NAMALWA (cell line): ENCODE measurements at regions not wholly inside any gene's neighbourhood (a gene's known extent, or its start where the extent isn't known, plus 50 kb on each side); places are given as distances from the start of the nearest gene placed in this dataset.
A peak's percentile ranks its signal among the peaks of the same experiment; 100 is the strongest.
"Not testable (repeated sequence)": the region's sequence is repeated elsewhere in the genome, so short reads cannot be mapped to it uniquely, and the experiment has no call there.

Experiments
- DNase-seq: peaks from one replicate; pipeline ENCODE4 v3.0.0-alpha.2; 2015; ENCODE audit warnings: low spot score

DNA sequence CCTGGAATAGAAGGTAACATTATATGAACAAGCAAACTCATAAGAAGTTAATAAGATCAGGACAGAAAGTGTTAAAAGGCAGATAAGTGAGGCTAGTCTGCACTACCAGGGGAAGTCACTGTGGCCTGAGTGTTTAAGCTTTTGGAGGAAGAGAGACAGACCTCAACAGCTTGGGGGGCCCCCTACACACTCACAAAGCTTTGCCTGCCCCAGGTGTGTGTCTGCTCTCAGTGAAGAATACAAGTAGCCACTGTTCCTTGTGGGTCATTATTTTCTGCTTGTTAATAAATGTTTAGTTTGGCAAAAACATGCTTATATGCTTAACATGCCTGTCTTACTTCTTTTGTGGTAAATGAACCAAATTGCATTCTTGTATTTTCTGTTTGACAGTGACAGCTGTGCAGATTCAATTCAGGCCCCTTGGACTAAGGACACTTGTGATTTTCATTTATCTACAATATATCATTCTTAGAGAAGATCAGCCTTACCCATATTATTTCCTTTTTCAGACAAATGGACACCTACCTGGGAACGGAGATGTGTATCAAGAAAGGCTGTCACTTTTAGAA is 50.7 kb upstream of the C12orf71 start:
- DNase-seq: no peak

DNA sequence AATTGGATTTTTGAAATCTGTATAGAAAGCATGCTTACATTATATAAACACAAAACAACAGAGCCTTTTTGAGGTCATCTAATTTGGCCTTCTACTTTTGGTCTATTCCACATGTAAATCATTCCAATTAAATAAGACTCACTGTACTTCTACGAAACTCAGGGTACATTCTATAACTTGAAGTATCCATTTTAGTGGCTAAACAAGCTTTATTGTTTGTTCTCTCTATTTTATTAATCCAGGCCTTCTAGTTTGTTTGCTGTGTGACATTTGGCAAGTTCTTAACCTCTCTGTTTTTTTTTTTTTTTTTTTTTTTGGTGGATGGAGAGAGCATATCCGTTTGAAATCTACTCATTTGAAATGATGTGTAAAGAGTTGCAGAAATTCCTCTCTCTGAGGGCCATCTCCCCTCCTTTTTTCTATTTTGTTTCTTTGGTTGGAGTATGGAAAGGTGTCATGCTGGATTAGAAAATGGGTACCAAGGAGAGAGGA is 58.1 kb upstream of the C12orf71 start:
- DNase-seq: no peak

DNA sequence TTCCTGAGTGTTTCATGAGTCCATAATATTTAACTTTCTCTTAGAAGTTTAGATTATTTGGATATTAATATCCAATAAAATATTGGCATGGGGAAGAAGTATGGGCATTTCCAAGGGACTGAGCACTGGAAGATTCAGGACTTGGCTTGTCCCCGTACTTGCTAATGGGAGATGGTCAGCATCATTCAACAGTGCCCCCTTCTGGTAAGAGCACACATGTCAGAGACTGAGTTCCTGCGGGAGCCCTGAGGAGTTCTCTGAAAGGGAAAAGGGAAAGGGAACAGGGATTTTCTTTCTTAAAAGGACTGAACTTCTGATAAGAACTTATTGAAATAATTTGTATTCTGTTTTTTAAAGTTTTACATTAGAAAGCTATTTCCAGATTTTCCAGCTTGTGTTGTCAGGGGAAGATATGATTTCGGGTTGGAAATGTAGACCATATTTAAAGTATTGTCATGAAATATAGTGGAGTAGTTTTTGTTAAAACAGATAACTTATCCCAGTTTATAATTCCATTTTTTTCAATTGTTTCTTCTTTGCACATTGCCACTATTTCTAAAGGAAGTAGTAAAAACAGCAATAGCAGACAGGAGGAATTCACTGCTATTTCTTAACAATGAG is 59.8 kb upstream of the C12orf71 start:
- peak; percentile 68 for DNase-seq

DNA sequence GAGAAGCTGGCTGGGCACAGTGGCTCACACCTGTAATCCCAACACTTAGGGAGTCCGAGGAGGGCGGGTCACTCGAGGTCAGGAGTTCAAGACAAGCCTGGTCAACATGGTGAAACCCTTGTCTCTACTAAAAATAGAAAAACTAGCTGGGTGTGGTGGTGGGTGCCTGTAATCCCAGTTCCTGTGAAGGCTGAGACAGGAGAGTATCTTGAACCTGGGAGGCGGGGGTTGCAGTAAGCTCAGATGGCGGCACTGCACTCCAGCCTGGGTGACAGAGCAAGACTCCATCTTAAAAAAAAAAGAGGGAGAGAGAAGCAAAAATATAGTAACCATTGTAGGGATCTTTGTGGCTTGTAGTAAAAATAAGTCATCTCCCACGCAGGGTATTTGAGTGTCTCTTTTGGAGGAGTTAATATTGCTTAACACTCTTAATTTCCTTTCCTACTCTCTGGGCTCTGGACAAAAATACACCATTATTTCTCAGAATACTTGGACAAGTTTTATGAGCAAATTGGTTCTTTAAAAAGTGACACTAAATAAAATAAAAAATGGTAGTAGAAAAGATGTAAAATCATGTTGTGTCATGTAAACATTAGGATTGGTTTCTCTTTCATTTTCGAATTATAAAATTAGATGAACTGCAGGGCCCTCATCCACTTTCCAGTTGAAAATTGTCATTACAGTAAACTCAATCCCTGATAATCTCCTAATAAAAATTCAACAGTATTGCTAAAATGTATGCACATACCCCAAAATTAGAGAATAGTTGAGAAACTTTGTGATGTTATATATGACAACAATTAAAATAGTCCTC is 61.1 kb upstream of the C12orf71 start:
- DNase-seq: peak; percentile 16

DNA sequence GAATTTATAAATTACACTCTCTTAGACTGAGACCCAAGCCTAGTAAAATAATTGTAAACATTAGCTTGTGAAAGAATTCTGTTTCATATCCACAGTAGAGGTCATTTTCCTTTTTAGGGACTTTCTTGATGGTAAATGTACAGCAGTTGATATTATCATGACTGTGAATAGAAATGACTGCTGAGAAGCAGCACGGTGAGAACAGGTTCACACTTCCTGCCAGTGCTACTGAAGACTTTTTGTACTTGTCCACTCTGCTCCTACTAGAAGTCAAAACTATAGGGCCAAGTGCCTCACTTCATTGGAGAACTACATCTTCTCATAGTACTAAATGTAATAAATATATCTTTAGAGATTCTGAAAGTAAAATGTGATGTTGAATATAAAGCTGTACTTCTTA is 63.3 kb upstream of the C12orf71 start:
- not testable (repeated sequence) for DNase-seq

DNA sequence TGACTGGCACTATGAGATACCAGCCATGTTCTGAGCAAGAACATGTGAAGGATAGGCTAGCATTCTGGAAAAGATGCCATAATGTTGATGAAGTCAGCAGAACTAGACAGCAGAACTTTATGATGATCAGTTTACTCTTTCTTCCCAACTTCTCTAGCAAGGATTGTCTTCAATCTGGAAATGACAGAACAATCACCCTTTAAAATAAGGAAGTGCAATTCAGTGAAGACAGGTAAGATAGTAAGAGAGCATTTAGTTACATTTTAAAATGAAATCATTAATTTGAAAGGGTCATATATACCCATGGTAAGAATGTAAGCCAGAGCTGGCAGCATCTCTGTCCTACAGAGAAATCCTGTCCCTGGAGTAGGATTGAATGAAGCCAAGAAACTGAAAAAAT is 66.0 kb upstream of the C12orf71 start:
- DNase-seq: no peak

DNA sequence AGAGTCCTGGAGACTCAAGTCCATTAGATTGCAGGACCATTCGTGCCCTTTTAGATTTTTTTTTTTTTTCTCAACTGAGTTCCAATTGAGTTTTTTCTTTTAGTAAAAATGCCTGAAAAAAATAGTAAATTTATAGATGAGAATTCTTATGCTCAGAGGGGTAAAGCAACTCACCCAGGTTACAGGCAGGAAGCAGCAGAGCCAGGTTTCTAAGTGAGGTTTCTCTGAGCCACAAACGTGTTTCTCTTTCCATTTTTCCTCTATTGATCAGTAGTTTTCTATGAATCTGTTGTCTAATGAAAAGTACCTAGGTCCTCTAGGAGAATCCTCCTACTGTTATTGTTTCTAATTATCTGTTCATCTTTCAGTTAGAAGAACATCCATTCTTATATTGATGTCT is 66.4 kb upstream of the C12orf71 start:
- no peak for DNase-seq

DNA sequence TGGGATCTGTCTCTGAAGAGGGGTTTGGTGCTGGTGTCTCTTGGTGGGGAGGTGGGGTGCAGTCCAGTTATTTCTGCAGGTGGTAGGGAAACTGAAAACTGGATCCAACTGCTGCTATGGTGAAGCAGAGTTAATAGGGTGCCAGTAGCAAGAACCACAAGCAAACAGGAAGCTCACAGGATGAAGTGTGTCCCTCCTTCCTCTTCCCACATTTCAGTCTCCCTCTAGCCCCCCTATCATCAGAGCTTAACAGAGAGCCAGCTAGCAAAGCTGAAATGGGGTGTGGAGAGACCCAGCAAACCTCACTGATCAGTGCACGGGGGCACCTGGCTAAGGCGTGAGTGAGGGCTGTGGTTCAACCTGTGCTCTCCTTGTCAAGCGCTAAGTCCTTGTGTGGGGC is 69.1 kb upstream of the C12orf71 start:
- DNase-seq: no peak

DNA sequence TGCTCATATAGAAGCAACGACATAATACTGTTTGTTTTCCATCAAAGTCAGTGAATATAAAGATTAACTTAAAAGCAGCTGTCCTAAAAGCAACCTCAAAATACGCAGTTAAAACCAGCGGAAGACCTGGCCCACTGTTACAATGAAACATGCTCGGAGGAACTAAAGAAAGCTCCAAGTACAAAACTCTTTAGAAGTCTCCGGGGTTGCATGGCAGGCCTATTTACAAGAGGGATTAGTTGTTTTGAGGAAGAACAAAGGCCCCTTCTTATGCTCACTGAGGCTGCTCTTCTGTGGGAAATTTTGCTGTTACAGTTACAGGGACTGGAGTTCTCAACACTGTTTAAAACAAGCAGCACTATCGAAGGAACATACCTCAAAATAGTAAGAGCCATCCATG is 75.9 kb upstream of the C12orf71 start:
- no peak for DNase-seq

DNA sequence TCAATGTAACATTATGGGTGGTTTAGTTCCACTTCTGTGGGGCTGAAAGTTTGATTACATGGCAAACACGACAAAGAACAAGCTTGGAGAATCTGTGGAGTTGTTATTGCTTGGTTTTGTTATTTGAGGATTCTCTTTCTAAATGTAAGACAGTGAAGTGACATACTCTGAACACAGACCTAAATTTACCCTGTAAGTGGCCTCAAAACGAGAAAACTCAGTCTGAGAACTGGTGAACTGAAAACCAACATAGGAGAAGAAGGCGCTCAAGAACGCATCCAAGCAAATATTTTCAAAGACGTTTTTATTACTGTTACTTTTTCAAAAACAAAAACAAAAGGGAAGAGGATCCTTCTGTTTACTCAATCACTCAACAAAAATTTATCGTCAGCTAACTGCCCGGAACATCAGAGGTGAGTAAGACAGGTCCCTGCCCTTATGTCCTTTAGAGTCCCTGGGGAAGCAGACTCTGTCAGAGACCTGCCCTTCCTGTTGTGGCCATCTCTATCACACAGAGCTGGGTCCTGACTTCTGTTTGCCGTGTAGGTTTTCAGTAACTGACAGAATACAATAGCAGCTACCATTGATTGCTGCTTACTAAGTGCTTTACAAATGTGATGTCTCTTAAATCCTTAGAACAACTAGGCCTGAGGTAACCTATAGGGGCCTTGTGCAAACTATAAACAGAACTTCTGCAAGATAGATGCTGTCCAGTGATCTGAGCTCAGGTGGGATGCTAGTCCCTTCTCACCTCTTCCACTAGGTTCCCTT is 79.3 kb upstream of the C12orf71 start:
- no peak for DNase-seq

DNA sequence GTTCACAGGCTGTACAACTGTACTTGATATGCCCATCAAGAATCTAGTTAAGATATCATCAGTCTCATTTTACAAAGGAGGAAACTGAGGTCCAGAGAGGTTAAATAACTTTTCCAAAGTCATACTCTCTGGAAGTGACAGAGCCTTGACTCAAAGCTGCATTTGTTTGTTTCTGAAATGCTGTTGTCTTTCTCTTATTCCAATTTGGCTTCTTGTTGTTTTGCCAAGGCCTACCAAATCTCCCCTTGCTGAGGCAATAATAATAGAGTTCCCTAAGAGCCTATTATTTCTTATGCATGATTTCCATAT is 79.8 kb upstream of the C12orf71 start:
- DNase-seq: no peak

DNA sequence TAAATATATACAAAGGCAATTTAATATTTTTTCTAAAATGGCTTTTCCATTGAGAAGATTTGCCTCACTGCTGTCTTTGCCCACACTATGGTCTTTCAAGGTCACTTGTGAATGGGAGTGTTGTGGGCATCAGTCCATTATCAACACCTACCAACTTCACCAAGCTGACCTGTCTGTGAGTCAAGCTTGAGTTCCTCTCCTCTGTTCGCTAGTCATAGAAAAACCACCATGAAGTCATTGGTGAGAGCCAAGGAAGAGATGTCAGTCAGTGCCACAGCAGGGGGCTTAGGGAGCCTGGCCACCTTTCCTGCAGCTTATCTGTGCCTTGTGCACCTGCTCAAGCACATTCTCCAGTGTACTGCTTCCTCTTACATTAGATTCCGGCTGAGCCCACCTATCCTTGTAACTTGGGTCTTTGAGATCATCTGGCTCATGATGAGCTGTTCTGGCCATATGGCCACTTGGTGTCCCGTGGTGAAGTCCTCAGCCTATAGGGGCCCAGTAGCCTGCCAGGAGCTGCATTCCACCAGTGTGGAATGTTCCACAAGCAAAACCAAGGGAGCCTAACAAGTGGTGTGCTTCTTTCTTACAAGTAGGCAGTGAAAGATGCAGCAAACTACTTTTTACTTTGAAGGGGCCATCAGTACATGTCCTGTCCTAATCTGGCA is 80.8 kb upstream of the C12orf71 start:
- no peak for DNase-seq

DNA sequence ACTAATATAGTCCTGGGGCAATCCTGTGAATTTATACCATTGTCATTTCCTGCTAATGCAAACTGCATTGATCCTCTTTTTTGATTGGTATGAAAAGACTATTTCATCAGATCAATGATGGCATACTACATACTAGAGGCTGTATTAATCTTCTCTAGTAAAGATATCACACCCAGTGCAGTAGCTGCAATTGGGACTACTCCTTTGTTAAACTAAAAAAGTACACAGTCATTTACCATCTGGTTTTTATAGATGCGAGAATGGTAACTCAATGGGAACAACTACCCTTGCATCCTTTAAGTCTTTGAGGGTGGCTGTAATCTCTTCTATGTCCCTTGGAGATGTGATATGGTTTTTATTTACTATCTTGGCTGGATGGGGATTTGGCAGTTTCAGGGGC is 80.2 kb upstream of the STK38L start:
- DNase-seq: no peak

DNA sequence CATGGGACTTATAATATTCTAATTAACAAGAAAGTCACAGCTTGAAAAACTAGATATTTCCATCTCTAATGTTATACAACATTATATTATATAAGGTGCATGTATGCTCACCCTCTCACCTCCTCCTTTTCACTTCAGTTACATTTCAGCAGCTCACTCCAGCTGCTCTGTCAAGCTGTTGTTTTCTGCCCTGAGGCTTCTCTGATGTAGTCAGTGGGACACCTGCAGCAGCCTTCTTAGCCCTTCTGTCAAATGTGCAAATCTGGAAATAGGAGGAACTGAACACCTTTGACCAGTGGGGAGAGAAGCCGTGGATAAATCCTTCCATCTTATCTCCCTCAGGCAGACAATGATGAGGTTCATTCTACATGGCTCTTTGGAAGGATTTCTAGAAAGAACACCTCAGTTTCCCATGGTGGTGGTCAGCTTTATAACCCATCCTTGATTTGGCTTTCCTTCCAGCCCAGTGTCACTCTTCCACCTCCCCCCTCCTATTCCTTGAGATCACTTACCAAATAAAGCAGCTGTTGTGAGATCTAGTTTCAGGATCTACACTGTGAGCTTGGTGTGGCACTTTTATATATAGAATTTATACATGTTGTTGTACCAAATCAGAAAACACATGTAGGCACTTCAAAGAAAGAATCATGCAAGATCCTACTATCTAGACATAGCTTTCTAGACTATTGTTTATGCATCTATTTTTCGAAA is 79.6 kb upstream of the STK38L start:
- DNase-seq: peak; percentile 19

DNA sequence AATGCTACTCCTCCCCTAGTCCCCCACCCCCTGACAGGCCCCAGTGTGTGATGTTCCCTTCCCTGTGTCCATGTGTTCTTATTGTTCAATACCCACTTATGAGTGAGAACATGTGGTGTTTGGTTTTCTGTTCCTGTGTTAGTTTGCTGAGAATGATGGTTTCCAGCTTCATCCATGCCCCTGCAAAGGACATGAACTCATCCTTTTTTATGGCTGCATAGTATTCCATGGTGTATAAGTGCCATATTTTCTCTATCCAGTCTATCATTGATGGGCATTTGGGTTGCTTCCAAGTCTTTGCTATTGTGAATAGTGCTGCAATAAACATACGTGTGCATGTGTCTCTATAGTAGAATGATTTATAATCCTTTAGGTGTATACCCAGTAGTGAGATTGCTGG is 78.1 kb upstream of the STK38L start:
- DNase-seq: not testable (repeated sequence)

DNA sequence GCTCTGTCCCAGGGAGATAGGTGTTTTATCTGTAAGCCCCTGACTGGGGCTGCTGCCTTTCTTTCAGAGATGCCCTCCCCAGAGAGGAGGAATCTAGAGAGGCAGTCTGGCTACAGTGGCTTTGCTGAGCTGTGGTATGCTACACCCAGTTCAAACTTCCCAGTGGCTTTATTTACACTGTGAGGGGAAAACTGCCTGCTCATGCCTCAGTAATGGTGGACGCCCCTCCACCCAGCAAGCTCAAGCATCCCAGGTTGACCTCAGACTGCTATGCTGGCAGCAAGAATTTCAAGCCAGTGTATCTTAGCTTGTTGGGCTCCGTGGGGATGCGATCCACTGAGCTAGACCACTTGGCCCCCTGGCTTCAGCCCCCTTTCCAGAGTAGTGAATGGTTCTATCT is 72.6 kb upstream of the STK38L start:
- not testable (repeated sequence) for DNase-seq

DNA sequence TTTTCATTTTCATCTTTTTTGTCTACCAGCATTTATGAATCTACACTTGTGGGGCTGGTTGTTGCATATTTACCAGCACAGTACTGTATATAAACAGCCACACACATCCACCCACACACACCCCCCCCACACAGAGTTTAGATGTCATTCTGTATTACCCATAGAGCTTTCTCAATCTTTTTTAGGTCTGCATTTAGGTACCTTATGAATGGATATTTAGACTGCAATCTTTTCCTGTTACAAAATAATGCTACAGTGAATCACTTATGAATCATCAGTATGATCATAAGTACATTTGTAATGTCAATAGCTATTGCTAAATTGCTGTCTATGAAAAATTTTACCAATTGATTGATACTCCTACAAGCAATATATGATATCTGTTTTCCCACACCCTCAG is 67.3 kb upstream of the STK38L start:
- DNase-seq: no peak

DNA sequence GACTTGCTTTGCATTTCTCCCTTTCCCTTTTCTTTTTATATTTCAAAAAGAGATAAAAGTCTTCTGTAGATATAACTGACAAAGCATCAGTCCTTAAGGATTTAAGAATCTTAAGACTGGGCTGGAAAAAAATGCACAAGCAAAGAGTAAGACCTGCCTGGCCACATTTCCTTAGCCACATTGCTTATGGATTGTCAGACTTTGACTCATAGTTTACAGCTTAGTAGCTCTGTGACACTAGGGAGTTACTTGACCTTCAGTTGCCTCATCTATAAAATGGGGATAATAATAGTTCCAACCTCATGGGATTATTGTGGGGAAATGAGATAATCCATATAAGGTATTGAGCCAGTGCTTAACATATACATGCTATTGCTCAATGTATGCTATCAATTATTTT is 66.4 kb upstream of the STK38L start:
- no peak for DNase-seq

DNA sequence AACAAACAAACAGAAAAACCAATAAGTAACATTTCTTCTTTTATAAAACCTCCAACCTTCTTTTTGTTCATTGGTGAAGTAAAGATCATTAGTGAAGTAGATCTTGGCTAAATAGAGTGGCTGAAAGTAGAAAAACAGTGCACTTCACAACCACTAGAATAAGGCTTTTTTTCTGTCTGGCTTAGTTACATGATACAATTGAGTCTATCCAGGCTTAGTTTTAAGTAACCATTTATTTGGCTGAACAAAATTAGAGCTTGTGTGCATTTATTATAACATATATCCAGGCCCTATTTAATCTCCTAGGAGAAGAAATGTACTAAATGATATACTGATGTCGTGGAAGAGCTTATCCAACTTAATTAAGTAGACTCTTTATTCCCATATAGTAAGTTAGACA is 65.8 kb upstream of the STK38L start:
- DNase-seq: no peak

DNA sequence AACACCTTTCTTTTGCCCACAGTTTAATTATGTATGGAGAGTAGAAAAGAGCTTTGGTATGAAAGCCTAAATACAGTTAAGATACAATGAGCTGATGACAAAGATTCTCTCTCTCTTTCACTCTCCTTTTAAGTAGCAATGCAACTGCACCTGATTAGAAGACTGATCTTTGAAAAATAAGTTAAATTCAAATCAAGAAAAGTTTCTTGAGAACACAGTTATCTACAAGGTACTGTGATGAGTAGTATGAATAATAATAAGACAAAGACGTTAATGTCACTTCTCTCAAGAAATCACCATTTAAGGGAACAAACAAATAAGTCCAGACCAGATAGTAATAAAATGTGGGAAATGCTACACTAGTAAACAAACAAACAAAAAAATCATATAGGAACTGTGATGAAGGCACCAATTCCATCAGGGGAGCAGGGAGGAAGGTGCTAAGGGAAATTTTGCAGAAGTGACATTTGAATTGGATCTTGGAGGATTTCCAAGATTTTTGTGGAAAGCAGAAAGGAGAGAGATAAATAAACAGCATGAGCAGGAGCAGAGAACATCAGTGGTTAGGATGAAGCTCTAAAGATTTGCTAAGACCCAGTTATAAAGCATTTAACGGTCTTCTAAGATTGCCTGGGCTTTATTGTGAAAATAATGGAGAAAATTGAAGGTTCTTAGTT is 65.2 kb upstream of the STK38L start:
- no peak for DNase-seq
